Ectodermal cell (in vitro differentiated cells): ENCODE measurements at regions not wholly inside any gene's neighbourhood (a gene's known extent, or its start where the extent isn't known, plus 50 kb on each side); places are given as distances from the start of the nearest gene placed in this dataset.

Source experiments
- H3K27ac ChIP-seq: 2 replicates; pipeline ENCODE4 v1.7.0; 2013; ENCODE audit warnings: mild to moderate bottlenecking, low read depth, low read length; ENCODE audit not compliant: insufficient read depth, poor library complexity, severe bottlenecking
- H3K27me3 ChIP-seq: 2 replicates; pipeline ENCODE4 v1.7.0; 2013; ENCODE audit warnings: mild to moderate bottlenecking, low read length; ENCODE audit not compliant: insufficient read depth, control insufficient read depth, poor library complexity, severe bottlenecking
- H3K36me3 ChIP-seq: one replicate; pipeline ENCODE4 v1.7.0; 2013; ENCODE audit warnings: low read length; ENCODE audit not compliant: control insufficient read depth, insufficient read depth
- H3K4me1 ChIP-seq: one replicate; pipeline ENCODE4 v1.7.0; 2013; ENCODE audit warnings: low read length; ENCODE audit not compliant: control insufficient read depth, insufficient read depth
- H3K4me3 ChIP-seq: 2 replicates; pipeline ENCODE4 v1.7.0; 2013; ENCODE audit warnings: low read depth, low read length, control low read depth; ENCODE audit not compliant: insufficient read depth
- H3K9me3 ChIP-seq: 2 replicates; pipeline ENCODE4 v1.7.0; 2013; ENCODE audit warnings: mild to moderate bottlenecking, low read length, moderate library complexity; ENCODE audit not compliant: control insufficient read depth
- WGBS, 2 experiments: methylation state at CpG; one replicate each; pipeline ENCODE4 v1.1.7; 2013; ENCODE audit warnings: missing lambda C conversion rate in 2 of 2; 5-methylcytosine and 5-hydroxymethylcytosine counted together

DNA sequence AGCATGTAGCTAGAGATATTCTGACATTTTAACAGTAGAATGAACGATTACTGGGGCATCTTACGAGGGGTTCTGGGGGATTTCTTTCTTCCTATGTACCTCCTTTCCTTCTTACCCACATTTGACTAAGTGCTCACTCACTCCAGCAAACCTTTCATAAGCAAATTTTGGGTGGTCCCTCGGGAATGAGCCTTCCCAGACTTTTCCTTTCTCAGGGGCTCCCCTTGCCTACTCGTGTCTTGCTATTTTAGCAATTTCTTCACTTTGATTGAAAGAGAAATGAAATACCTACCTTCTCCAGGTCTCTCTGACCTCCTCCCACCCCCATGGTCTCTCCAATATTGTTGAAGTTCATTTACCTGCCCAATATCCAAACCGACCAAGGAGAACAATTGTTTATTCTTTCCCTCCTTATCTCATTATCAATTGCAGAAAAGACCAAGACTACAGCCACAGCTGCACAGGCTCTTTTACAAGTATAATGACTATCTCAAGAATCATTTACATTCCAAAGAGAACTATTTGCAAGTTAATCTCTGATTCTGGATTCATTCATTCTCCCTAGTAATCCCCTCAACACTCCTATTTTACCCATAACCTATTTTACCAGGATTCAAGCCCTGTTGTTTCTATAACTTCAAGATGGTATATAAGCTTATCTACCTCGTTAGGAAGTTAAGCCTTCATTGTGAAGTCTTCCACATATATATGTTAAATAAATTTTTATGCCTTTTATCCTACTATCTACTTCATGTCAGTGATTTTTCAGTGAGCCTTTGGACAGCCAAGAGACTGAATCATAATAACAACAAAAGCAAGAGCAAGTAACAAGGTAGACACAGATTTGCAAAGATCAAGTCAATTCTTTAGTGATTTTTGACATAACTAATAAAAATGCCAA is 480.6 kb downstream of the IPMK start:
- no peaks in the 10 kb centered on the region for H3K36me3 ChIP-seq
- H3K9me3 ChIP-seq: no peaks in the 10 kb centered on the region
- no peak overlapping the region for H3K27ac ChIP-seq
- H3K27me3 ChIP-seq: no peaks in the 10 kb centered on the region
- H3K4me1 ChIP-seq: no peaks in the 10 kb centered on the region
- 33 to 43% methylated on average over 5 of the region's 6 CpGs for WGBS, 2 experiments
- no peak overlapping the region for H3K4me3 ChIP-seq

DNA sequence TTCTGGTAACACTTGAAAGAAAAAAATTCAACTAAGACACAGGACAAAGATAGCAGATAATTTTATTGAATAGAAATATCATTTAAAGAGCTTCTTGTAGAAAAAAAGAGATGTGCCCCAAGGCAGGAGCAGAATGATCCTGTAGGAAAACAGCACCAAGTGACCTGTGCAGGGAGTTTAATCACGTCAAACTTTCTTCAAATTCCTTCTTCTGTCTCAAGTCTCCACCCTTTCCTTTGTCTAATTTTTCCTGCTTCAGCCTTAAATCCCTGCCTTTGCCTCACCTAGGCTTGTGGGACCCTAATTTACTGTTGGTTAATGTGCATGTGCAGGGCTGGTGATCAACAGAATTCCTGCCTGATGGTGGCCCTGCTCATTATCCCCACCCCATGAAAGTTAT is 481.4 kb downstream of the IPMK start:
- Histone ChIP-seq H3K9me3 (no peaks in the 10 kb centered on the region), H3K27me3 (no peaks in the 10 kb centered on the region), H3K4me1 (no peaks in the 10 kb centered on the region), H3K36me3 (no peaks in the 10 kb centered on the region), H3K27ac (no peak overlapping the region), H3K4me3 (no peak overlapping the region)
- WGBS, 2 experiments: 53 to 65% methylated on average over 1 of the region's 1 CpG

DNA sequence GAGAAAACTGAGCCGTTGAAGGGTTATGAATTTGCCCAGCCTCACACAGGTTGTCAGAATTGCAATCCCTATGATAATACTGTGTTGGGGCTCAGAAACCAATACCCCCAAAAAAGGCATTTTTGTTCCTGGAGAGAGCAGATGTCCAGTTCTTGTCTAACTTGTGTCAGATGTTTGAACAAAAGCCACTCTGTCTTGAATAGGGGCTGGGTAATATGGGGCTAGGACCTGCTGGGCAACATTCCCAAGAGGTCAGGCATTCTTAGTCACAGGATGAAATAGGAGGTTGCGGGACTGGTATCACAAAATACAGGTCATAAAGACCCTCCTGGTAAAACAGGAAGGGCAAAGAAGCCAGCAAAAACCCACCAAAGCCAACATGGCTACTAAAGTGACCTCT is 482.1 kb downstream of the IPMK start:
- no peaks in the 10 kb centered on the region for H3K36me3 ChIP-seq
- no peak overlapping the region for H3K27ac ChIP-seq
- 85 to 93% methylated on average over 2 of the region's 2 CpGs for WGBS, 2 experiments

GRCh38 chr10:57785068-57785467 is 482.6 kb downstream of the IPMK start:
- H3K4me1 ChIP-seq: no peaks in the 10 kb centered on the region
- no peaks in the 10 kb centered on the region for H3K36me3 ChIP-seq
- H3K9me3 ChIP-seq: no peaks in the 10 kb centered on the region
- H3K27me3 ChIP-seq: no peaks in the 10 kb centered on the region
- no peak overlapping the region for H3K4me3 ChIP-seq
- H3K27ac ChIP-seq: no peak overlapping the region
- 94 to 97% methylated on average over 3 of the region's 3 CpGs for whole genome bisulfite sequencing, 2 experiments

More for the DNA sequence above, 482.1 kb downstream of the IPMK start:
- Histone ChIP-seq H3K4me1 (no peaks in the 10 kb centered on the region), H3K9me3 (no peaks in the 10 kb centered on the region), H3K27me3 (no peaks in the 10 kb centered on the region), H3K4me3 (no peak overlapping the region)

GRCh38 chr10:57776688-57777432 is 490.8 kb downstream of the IPMK start:
- Histone ChIP-seq H3K36me3 (no peaks in the 10 kb centered on the region), H3K27me3 (no peaks in the 10 kb centered on the region), H3K4me1 (no peaks in the 10 kb centered on the region), H3K9me3 (no peaks in the 10 kb centered on the region), H3K27ac (no peak overlapping the region), H3K4me3 (no peak overlapping the region)
- WGBS, 2 experiments: 76 to 86% methylated on average over 5 of the region's 5 CpGs

DNA sequence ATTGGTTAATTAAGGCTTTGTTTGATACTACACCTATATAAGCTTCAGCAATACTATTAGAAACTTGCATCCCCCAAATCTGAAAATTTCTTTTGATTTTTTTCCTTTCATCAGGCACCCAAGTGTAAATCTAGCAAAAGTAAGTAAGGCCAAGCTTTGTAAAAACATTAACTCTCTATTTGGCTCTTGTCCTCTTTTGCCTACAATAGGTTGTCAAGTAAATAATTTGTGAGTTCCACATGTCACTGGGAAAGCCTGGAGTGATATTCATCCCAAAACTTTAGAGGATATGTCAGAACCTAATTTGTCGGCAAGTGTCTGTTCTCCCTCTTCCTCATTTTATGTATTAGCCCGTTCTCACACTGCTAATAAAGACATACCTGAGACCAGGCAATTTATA is 492.4 kb downstream of the IPMK start:
- Histone ChIP-seq H3K9me3 (no peaks in the 10 kb centered on the region), H3K36me3 (no peaks in the 10 kb centered on the region), H3K27me3 (no peaks in the 10 kb centered on the region), H3K4me1 (no peaks in the 10 kb centered on the region), H3K27ac (no peak overlapping the region), H3K4me3 (no peak overlapping the region)
- WGBS, 2 experiments: 83 to 96% methylated on average over 2 of the region's 2 CpGs

GRCh38 chr10:57769298-57769697 is 498.4 kb downstream of the IPMK start:
- Histone ChIP-seq H3K27me3 (no peaks in the 10 kb centered on the region), H3K4me3 (no peak overlapping the region), H3K36me3 (no peaks in the 10 kb centered on the region), H3K4me1 (no peaks in the 10 kb centered on the region), H3K27ac (no peak overlapping the region), H3K9me3 (no peaks in the 10 kb centered on the region)
- WGBS, 2 experiments: 80 to 100% methylated on average over 1 of the region's 1 CpG

- WGBS, 2 experiments: 85 to 86% methylated on average over 6 of the region's 6 CpGs
- H3K36me3 ChIP-seq: no peaks in the 10 kb centered on the region
- no peaks in the 10 kb centered on the region for H3K9me3 ChIP-seq
- H3K4me1 ChIP-seq: no peaks in the 10 kb centered on the region
- H3K27ac ChIP-seq: no peak overlapping the region
- H3K27me3 ChIP-seq: no peaks in the 10 kb centered on the region
- H3K4me3 ChIP-seq: no peak overlapping the region
Measured at GRCh38 chr10:57759777-57760176, 507.9 kb downstream of the IPMK start.

DNA sequence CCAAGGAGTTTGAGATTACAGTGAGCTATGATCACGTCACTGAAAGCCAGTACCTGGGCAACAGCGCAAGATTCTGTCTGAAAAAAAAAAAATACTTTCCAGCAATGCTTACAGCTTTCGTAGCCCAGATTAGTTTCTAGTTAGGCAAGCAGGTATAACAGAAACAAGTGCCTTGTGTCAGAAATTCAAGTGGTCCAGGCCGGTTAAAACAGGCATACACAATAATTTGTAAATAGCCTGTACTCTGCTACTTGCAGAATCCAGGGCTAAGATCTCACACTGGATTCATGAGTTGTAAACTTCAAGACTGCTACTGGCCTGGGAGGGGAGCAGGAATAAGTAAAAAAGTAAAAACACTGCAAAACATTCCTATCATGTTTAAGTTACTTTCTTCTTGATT is 512.9 kb downstream of the IPMK start:
- Histone ChIP-seq H3K36me3 (no peaks in the 10 kb centered on the region), H3K27me3 (no peaks in the 10 kb centered on the region), H3K9me3 (no peaks in the 10 kb centered on the region), H3K27ac (no peak overlapping the region), H3K4me1 (no peaks in the 10 kb centered on the region), H3K4me3 (no peak overlapping the region)
- WGBS, 2 experiments: 93 to 94% methylated on average over 4 of the region's 4 CpGs

DNA sequence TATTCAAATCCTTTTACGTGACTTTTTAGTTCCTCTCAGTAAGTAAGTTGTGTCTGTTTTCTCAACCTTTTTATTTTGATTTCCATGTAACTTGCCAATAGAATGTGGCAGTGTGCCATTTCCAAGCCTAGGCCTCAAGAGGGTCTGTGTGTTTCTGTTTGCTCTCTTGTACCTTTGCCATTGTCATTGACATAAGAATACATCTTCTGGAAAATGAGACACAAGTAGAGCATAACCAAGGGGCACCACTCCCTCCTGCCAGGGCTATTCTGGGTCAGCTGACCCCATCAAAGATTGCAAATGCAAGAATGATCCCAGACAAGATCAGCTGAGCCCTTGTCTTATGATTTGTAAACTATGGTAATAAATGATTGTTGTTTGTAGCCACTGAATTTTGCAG is 524.0 kb downstream of the IPMK start:
- no peaks in the 10 kb centered on the region for H3K9me3 ChIP-seq
- no peaks in the 10 kb centered on the region for H3K4me1 ChIP-seq
- H3K36me3 ChIP-seq: no peaks in the 10 kb centered on the region
- H3K27me3 ChIP-seq: no peaks in the 10 kb centered on the region
- no peak overlapping the region for H3K4me3 ChIP-seq
- H3K27ac ChIP-seq: no peak overlapping the region
- 93% methylated on average over 1 of the region's 1 CpG; no CpG with 5 or more reads in 1 of the 2 experiments for WGBS, 2 experiments
